HG02870 (cell line): ENCODE measurements at regions not wholly inside any gene's neighbourhood (a gene's known extent, or its start where the extent isn't known, plus 50 kb on each side); places are given as distances from the start of the nearest gene placed in this dataset.
A peak's percentile ranks its signal among the peaks of the same experiment; 100 is the strongest.

Experiments used
- ATAC-seq: cut with Tn5 transposase; IDR thresholded peaks from one replicate; pipeline ENCODE4 v1.9.1; 2021; ENCODE audit warnings: mild to moderate bottlenecking, moderate library complexity; ENCODE audit not compliant: unreplicated experiment

GRCh38 chr10:28952523-28952922 is 275.2 kb downstream of the BAMBI start:
- no peak for ATAC-seq

- ATAC-seq, result no peak
Observed at GRCh38 chr10:28954211-28954610, 276.9 kb downstream of the BAMBI start.

GRCh38 chr10:28958468-28958867 is 281.1 kb downstream of the BAMBI start:
- ATAC-seq, result no peak

- ATAC-seq, result no peak
Observed at GRCh38 chr10:28959850-28960501, 282.7 kb downstream of the BAMBI start.

DNA sequence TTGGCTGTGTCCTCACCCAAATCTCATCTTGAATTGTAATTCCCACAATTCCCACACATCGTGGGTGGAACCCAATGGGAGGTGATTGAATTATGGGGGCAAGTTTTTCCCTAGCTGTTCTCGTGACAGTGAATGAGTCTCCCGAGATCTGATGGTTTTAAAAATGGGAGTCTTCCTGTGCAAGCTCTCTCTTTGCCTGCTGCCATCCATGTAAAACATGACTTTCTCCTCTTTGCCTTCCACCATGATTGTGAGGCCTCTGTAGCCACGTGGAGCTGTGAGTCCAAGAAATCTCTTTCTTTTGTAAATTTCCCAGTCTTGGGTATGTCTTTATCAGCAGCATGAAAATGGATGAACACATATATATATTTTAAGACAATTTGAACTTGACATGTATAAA is 285.4 kb downstream of the BAMBI start:
- no peak for ATAC-seq

DNA sequence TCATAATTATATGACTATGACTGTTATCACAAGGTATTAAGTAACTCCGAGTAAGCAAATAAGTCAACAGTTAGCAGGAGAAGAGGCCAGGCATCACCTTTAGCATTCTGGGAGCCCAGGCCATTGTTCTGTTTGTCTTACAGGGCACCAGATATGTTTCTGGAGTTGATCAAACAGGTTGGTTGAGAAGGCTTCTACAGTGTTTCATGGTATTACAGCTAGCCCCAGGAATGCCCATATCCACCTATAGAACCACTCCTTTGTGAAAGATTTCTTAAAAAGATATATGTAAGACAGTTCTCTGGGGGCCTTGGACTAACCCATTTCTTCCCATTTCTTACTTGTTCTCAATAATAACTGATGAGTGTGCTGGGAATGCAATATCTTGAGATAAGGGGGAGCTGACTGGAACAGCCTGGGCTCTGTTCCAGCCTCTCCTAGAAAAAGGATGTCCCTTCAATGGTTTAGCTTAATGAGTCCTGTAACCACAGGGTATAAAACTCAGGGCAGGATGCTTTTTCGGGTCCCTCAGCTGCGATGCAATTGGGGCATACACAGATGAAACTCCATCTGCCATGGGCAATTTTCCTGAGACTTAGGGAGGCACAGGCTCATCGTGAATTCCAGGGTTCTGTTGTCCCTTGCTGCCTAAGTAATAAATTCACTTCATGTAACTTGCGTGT is 286.4 kb downstream of the BAMBI start:
- no peak for ATAC-seq

- ATAC-seq, result no peak
Observed at GRCh38 chr10:28965937-28966336, 288.6 kb downstream of the BAMBI start.

GRCh38 chr10:28967031-28967430 is 289.7 kb downstream of the BAMBI start:
- ATAC-seq, result no peak

- no peak for ATAC-seq
Observed at GRCh38 chr10:28969413-28969812, 292.1 kb downstream of the BAMBI start.

DNA sequence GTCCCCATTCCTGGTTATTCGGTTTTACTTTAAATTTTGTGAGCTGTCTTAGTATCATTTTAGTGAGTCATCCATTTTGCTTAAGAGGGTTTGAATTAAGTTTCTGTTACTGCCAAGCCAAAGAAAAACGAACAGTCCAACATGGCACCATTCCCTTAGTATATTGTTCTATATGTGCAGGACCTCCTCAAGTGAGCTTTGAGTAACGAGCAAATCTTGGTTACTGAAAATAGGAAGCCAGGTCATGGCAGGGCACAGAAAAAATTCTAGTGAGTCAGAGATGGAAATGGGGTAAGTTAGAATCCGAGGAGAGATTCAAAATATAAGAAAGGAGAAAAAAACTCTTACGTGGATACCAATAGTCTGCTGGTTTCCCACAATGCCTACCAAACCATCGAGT is 292.9 kb downstream of the BAMBI start:
- no peak for ATAC-seq

GRCh38 chr10:28971255-28971654 is 293.9 kb downstream of the BAMBI start:
- no peak for ATAC-seq

DNA sequence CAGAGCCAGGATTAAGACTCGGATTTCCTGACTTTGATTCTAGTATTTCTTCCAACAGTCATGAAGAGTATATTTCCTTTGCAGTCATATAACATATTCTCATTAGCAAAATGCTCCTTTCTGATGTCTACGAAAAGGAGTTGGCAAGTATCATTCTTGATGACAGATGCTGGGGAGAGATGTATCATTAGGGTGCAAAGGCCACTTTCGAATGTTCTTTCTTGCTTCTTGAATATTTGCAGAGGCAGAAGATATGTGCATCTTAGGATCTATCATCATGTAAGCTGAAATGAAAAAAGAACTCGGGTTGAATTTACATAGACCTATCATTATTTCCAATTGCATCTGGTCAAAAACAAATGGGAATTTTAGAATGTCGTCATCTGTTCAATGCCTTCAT is 294.4 kb downstream of the BAMBI start:
- ATAC-seq, result no peak

DNA sequence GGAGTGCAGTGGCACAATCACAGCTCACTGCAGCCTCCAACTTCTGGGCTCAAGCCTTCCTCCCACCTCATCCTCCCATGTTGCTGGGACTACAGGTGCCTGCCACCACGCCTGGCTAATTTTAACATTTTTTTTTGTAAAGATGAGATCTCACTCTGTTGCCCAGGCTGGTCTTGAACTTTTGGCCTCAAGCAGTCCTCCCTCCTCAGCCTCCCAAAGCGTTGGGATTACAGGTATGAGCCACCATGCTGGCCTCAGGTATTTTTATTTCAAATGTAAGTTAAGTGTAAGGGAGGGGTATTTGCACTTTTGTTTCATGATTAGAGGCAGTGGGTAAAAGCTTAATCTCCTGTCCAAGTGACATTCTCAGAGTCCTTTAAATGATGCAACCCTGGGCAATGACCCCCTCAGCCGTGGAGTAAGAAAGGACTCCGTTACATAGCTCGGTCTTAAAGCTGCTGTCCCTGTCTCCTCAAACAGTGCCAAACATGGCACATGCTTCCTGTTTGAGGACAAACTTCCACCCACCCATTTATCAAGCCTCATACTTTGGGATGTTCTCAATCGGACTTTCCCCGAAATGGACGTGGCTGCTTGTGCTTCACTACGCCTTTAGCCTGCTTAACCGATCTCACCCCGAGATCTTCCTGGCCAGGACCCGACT is 296.1 kb downstream of the BAMBI start:
- ATAC-seq, result no peak

DNA sequence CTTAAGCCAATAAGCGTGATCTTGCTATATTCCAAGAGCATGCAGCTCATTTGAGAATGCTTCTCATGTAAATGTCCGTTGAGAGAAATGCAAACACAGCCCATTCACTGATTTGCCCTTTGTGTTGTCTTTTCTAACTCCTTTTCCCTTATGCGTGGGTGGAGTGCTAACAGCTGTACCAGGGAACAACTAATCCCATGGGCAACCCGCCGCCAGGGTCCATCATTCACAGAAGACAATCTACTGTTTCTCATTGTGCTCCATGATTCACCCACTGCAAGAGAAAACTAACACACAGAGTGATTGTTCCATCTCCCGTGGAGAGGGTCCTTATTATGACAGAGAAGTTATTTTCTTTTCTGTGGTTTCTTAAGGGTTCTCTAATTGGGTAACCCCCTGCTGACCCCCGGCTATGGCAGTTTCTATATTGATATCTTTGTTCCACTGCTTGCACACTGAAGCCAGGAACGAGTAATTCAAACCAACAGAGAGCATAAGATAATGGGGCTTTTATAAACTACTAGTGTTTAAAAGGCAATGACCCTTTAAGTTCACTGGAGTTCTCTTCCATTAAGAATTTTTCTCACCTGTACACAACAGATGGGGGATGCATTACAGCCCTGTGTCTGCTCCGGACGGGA is 298.7 kb downstream of the BAMBI start:
- ATAC-seq, result no peak

DNA sequence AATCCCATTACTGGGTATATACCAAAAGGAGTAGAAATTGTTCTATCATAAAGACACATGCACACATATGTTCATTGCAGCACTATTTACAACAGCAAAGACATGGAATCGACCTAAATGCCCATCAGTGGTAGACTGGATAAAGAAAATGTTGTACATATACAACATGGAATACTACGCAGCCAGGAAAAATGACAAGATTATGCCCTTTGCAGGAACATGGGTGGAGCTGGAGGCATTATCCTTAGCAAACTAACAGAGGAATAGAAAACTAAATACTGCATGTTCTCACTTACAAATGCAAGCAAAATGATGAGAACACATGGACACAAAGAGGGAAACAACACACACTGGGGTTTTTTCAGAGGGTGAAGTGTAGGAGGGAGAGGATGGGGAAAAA is 300.2 kb downstream of the BAMBI start:
- no peak for ATAC-seq

DNA sequence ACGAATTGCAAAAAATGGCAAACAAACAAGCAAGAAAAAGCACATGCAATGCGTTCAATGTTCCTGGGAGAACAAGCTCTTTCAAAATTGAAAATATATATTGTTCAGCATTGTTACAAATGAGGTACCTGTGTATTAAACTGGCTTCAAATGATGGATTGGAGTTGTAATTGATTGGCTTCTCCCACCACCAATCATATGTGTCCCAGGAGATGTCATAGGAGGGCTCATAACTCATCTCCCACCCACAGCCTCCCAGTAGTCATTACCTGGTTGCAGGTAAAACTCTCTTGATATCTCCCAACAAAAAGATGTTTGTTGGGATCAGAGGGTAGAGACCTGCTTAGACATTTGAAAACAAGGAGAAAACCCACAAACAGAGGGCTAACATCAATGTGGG is 302.9 kb downstream of the BAMBI start:
- ATAC-seq, result no peak

DNA sequence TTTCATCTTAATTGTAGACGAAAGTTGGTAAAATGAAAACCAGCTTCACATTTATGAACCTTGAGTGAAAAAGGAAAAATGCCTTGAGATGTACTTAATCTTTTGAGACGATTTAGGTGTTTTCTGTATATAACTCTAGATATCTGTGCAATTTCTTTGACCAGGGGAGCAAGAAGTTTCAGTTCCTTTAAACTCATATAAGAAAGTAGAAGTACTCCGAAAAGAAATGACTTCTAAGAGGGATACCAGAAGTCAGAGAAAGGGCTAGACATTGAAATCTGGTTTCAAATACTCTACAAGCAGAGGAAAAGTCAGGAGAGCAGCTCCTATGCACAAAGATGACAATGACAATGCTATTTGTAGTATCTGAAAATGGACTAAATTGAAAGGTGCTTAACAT is 303.7 kb downstream of the BAMBI start:
- ATAC-seq, result peak; percentile 72

DNA sequence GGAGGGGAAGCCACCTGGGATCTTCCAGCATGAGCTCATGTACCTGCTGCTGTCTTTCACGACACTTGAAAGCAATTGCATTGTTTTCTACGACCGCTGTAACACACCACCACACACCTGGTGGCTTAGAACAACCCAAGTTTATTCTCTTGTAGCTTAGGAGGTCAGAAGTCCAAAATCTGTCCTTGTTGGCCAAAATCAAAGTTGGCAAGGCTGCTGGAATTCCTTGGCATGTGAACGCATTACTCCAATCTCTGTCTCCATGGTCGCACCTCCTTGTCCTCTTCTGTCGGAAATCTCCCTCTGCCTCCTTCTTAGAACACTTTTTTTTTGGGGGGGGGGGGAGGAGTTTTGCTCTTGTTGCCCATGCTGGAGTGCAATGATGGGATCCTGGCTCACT is 305.7 kb downstream of the BAMBI start:
- ATAC-seq, result no peak

DNA sequence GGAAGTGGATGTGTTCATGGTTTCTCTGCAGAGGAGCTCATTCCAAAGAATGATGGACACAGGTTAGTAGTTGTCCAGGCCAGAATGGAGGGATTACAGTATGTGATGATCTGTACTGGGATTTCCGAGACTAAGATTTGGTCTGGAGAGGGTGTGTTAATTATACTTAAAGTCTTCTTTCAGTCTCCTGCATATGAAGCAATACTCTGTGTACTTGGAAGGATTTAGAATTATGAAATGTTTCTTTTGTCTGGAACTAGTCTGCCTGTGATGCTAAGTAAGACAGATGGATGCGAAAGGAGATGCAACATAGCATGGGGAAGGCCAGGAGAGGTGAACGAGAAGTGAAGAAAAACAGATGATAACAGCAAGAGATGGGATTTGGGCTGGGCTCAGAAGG is 305.1 kb upstream of the LYZL1 start:
- ATAC-seq, result no peak

- ATAC-seq, result peak; percentile 69
Observed at GRCh38 chr10:28984431-28984830, 304.4 kb upstream of the LYZL1 start.

- ATAC-seq, result no peak
Observed at GRCh38 chr10:28985137-28985885, 303.6 kb upstream of the LYZL1 start.
